LNCAP (cell line): ENCODE measurements at regions not wholly inside any gene's neighbourhood (a gene's known extent, or its start where the extent isn't known, plus 50 kb on each side); places are given as distances from the start of the nearest gene placed in this dataset.

ENCODE experiments used
- CTCF ChIP-seq: fragments of 450-650 bp; IDR thresholded peaks from 2 replicates; pipeline ENCODE4 v1.5.1; 2017; ENCODE audit warnings: mild to moderate bottlenecking

GRCh38 chr10:123522702-123523312, 143.3 kb upstream of the GPR26 start:
- TF ChIP-seq CTCF = no peak

GRCh38 chr10:123523833-123524232, 142.3 kb upstream of the GPR26 start:
- no peak for TF ChIP-seq CTCF

GRCh38 chr10:123526356-123527064, 139.6 kb upstream of the GPR26 start:
- no peak for TF ChIP-seq CTCF

- no peak for TF ChIP-seq CTCF
Observed at GRCh38 chr10:123527151-123527550, 139.0 kb upstream of the GPR26 start.

GRCh38 chr10:123529146-123529760, 136.9 kb upstream of the GPR26 start:
- TF ChIP-seq CTCF = no peak

GRCh38 chr10:123530166-123530870, 135.8 kb upstream of the GPR26 start:
- TF ChIP-seq CTCF = no peak

GRCh38 chr10:123535386-123535785, 130.8 kb upstream of the GPR26 start:
- TF ChIP-seq CTCF = no peak
